Endothelial cell of umbilical vein (primary cell): ENCODE measurements at regions not wholly inside any gene's neighbourhood (a gene's known extent, or its start where the extent isn't known, plus 50 kb on each side); places are given as distances from the start of the nearest gene placed in this dataset.

Source experiments
- BruUV-seq: library from RNA; stranded (reverse); fragments of 400-500 nt; replicated peaks from 2 replicates; lab custom pipeline; 2021; lab: Mats Ljungman, UMichigan
- CTCF ChIA-PET: fragments of 300-600, 350-600 bp; sonication (Branson Sonifier 250); formaldehyde crosslinking; loops from one replicate; lab custom pipeline; 2021; ENCODE audit warnings: antibody characterized with exemption, inconsistent platforms; lab: Charles Lee
- POLR2A ChIA-PET: fragments of 300-600, 350-600 bp; sonication (Branson Sonifier 250); formaldehyde crosslinking; loops from one replicate; lab custom pipeline; 2021; ENCODE audit warnings: antibody characterized with exemption, inconsistent platforms; lab: Charles Lee
- DNase-seq: peaks from one replicate; pipeline ENCODE4 v3.0.0-alpha.2; 2011; ENCODE audit warnings: low read depth, low spot score
- FAIRE-seq: peaks from 2 replicates; lab custom pipeline; 2011; peaks lifted over from hg19 to GRCh38; lab: Jason Lieb, UNC
- H2AFZ ChIP-seq: 2 replicates; pipeline ENCODE4 v1.6.0; 2012; ENCODE audit warnings: low read depth, low read length, control low read depth, inconsistent platforms
- H3K27ac ChIP-seq: 2 replicates; pipeline ENCODE4 v1.5.1; 2011; ENCODE audit warnings: low read depth, mild to moderate bottlenecking, control low read depth, low read length, moderate library complexity; ENCODE audit not compliant: insufficient read depth
- H3K27me3 ChIP-seq, 2 experiments: 2 replicates each; pipeline versions ENCODE4 v1.6.0 to v1.6.1; 2011; ENCODE audit warnings: low read length in 2 of 2, mixed read lengths in 1 of 2; ENCODE audit not compliant: control insufficient read depth in 2 of 2, insufficient read depth in 2 of 2
- H3K36me3 ChIP-seq, 2 experiments: 2 replicates in 1 of 2; 3 replicates in 1 of 2; pipeline ENCODE4 v1.5.1; 2011; ENCODE audit warnings: low read length in 2 of 2, mild to moderate bottlenecking in 1 of 2, moderate library complexity in 1 of 2; ENCODE audit not compliant: control insufficient read depth in 2 of 2, insufficient read depth in 2 of 2; ENCODE audit errors: extremely low read depth in 1 of 2
- H3K4me1 ChIP-seq: 3 replicates; pipeline ENCODE4 v1.5.1; 2011; ENCODE audit warnings: mild to moderate bottlenecking, low read length; ENCODE audit not compliant: control insufficient read depth, insufficient read depth; ENCODE audit errors: extremely low read depth
- H3K4me2 ChIP-seq: 2 replicates; pipeline ENCODE4 v1.6.1; 2011; ENCODE audit warnings: low read length, control low read depth, mixed read lengths; ENCODE audit not compliant: insufficient read depth
- H3K4me3 ChIP-seq, 3 experiments: fragments of 200-600 bp in 1 of 3; sonication (generic), shearing (Covaris generic) in 1 of 3; replicated peaks in 1 of 3; 2 replicates each; pipeline ENCODE4 v1.5.1; 2011 to 2016; ENCODE audit warnings: control low read depth in 3 of 3, low read length in 3 of 3, mild to moderate bottlenecking in 2 of 3, inconsistent platforms in 1 of 3, low read depth in 1 of 3, moderate library complexity in 1 of 3; ENCODE audit not compliant: insufficient read depth in 1 of 3
- H3K79me2 ChIP-seq: 2 replicates; pipeline ENCODE4 v1.6.0; 2012; ENCODE audit warnings: low read length, inconsistent platforms; ENCODE audit not compliant: control insufficient read depth, insufficient read depth
- H3K9ac ChIP-seq: replicated peaks from 2 replicates; pipeline ENCODE3; 2011; ENCODE audit warnings: low read length, control low read depth; ENCODE audit not compliant: insufficient read depth; ENCODE audit errors: extremely low read depth
- H3K9me1 ChIP-seq: replicated peaks from 3 replicates; pipeline ENCODE4 v1.6.0; 2011; ENCODE audit warnings: mild to moderate bottlenecking, low read length; ENCODE audit not compliant: control insufficient read depth, insufficient read depth; ENCODE audit errors: extremely low read depth
- H3K9me3 ChIP-seq: replicated peaks from 2 replicates; pipeline ENCODE4 v1.5.1; 2012; ENCODE audit warnings: low read length, inconsistent platforms; ENCODE audit not compliant: control insufficient read depth, insufficient read depth
- H4K20me1 ChIP-seq: replicated peaks from 2 replicates; pipeline ENCODE3; 2011; ENCODE audit warnings: mild to moderate bottlenecking, low read length; ENCODE audit not compliant: control insufficient read depth, insufficient read depth; ENCODE audit errors: extremely low read depth
- EZH2 ChIP-seq: IDR thresholded peaks from 2 replicates; pipeline ENCODE4 v1.6.1; 2012; ENCODE audit warnings: borderline replicate concordance, low read depth, mild to moderate bottlenecking, moderate library complexity, low read length, inconsistent platforms; ENCODE audit not compliant: severe bottlenecking
- FOS ChIP-seq: IDR thresholded peaks from 2 replicates; pipeline ENCODE4 v1.6.1; 2011; ENCODE audit warnings: mild to moderate bottlenecking, low read length, moderate library complexity, borderline replicate concordance; ENCODE audit not compliant: insufficient read depth
- GATA2 ChIP-seq: IDR thresholded peaks from 2 replicates; pipeline ENCODE4 v1.7.0; 2011; ENCODE audit warnings: low read depth, mild to moderate bottlenecking, moderate library complexity, mixed read lengths, low read length; ENCODE audit not compliant: insufficient read length, insufficient read depth
- JUN ChIP-seq: IDR thresholded peaks from 2 replicates; pipeline ENCODE4 v1.6.1; 2011; ENCODE audit warnings: borderline replicate concordance, low read depth; ENCODE audit not compliant: insufficient read length, insufficient read depth
- MYC ChIP-seq: IDR thresholded peaks from one replicate; pipeline ENCODE4 v1.6.1; 2011; ENCODE audit warnings: mild to moderate bottlenecking, low read depth, low read length
- POLR2A ChIP-seq: IDR thresholded peaks from 2 replicates; pipeline ENCODE4 v1.6.1; 2012; ENCODE audit warnings: low read depth, mild to moderate bottlenecking, control low read depth, low read length
- POLR2AphosphoS5 ChIP-seq: IDR thresholded peaks from 2 replicates; pipeline ENCODE4 v1.6.1; 2012; ENCODE audit warnings: low read depth, mild to moderate bottlenecking, control low read depth, low read length, moderate library complexity; ENCODE audit not compliant: insufficient read depth
- dilution Hi-C: fragments of 300-500 bp; cut with MboI; formaldehyde crosslinking; loops from one replicate; pipeline ENCODE4 v1.15.0; 2019; ENCODE audit warnings: low sequenced_read_pairs; ENCODE audit not compliant: extremely low pct_ligation_motif_present
- intact Hi-C: fragments of 100-400 bp; cut with micrococcal nuclease; formaldehyde crosslinking; loops from one replicate; pipeline ENCODE4 v1.10.0; 2022
- TF ChIP-seq, protein P1 (sequence below), 2 donors: IDR thresholded peaks; 1 replicate in 1 of 2; 2 replicates in 1 of 2; pipeline ENCODE4 v1.5.1; 2011; ENCODE audit warnings: low read length in 2 of 2, mild to moderate bottlenecking in 2 of 2, moderate library complexity in 2 of 2, control low read depth in 1 of 2, inconsistent platforms in 1 of 2, low read depth in 1 of 2; ENCODE audit not compliant: insufficient read depth in 1 of 2; ENCODE audit errors: extremely low read depth in 1 of 2
- TF ChIP-seq, protein P2 (sequence below): IDR thresholded peaks from 2 replicates; pipeline ENCODE4 v1.6.1; 2011; ENCODE audit not compliant: insufficient read depth, insufficient read length

DNA sequence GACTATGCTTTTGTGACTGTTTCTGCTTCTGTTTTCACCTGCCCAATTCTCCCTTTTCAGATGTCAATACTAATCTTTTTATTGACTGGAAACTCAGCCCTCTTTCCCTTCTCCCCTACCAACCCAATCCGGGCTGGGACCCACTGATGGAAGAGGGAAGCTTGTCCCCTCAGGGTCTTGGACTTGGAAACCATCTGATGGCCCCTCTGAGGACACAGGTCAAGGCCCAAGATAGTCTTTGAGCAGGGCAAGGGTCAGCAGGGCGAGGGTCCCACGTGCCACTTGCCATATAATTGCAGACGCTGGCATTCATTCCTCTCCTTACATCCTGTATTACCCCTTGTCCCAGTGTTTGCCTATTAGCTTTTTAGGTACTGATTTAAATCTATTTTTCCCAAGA, 678.2 kb upstream of the FANCL start:
- CTCF ChIA-PET = no interaction called here
- Histone ChIP-seq H4K20me1 (no peaks in the 10 kb centered on the region), H3K9ac (no peak overlapping the region), H3K4me1 (no peaks in the 10 kb centered on the region), H2AFZ (no peak overlapping the region), H3K4me3 (no peak overlapping the region), H3K27me3 (no peaks in the 10 kb centered on the region), H3K36me3 (no peaks in the 10 kb centered on the region), H3K79me2 (no peaks in the 10 kb centered on the region), H3K4me2 (no peak overlapping the region), H3K9me3 (no peaks in the 10 kb centered on the region), H3K9me1 (no peaks in the 10 kb centered on the region), H3K27ac (no peak overlapping the region)
- no peak for TF ChIP-seq POLR2A
- no peak for TF ChIP-seq POLR2AphosphoS5
- no peak for TF ChIP-seq MYC
- no peak for TF ChIP-seq GATA2
- no peak for TF ChIP-seq JUN
- no peak for TF ChIP-seq FOS
- TF ChIP-seq, protein P1, sequence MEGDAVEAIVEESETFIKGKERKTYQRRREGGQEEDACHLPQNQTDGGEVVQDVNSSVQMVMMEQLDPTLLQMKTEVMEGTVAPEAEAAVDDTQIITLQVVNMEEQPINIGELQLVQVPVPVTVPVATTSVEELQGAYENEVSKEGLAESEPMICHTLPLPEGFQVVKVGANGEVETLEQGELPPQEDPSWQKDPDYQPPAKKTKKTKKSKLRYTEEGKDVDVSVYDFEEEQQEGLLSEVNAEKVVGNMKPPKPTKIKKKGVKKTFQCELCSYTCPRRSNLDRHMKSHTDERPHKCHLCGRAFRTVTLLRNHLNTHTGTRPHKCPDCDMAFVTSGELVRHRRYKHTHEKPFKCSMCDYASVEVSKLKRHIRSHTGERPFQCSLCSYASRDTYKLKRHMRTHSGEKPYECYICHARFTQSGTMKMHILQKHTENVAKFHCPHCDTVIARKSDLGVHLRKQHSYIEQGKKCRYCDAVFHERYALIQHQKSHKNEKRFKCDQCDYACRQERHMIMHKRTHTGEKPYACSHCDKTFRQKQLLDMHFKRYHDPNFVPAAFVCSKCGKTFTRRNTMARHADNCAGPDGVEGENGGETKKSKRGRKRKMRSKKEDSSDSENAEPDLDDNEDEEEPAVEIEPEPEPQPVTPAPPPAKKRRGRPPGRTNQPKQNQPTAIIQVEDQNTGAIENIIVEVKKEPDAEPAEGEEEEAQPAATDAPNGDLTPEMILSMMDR (IDR thresholded peaks at IDR 0.05; ENCODE audit: extremely low read depth in 1 of 2, insufficient read depth in 1 of 2, low read depth in 1 of 2, low read length in 2 of 2) = no peak
- TF ChIP-seq, protein P2, sequence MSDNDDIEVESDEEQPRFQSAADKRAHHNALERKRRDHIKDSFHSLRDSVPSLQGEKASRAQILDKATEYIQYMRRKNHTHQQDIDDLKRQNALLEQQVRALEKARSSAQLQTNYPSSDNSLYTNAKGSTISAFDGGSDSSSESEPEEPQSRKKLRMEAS = no peak
- TF ChIP-seq EZH2 = no peak
- no peak for FAIRE-seq
- no TSS peak for BruUV-seq
- intact Hi-C loops (no loop called here), dilution Hi-C loops (no loop called here)
- POLR2A ChIA-PET = no interaction called here
- no peak for DNase-seq
